Inflammatory macrophage treated with lipopolysaccharide for 1 hour (primary cell): ENCODE measurements at regions not wholly inside any gene's neighbourhood (a gene's known extent, or its start where the extent isn't known, plus 50 kb on each side); places are given as distances from the start of the nearest gene placed in this dataset.

Experiments
- DNase-seq, 2 donors: peaks; one replicate each; pipeline ENCODE4 v3.0.0-alpha.2; 2020 to 2022

DNA sequence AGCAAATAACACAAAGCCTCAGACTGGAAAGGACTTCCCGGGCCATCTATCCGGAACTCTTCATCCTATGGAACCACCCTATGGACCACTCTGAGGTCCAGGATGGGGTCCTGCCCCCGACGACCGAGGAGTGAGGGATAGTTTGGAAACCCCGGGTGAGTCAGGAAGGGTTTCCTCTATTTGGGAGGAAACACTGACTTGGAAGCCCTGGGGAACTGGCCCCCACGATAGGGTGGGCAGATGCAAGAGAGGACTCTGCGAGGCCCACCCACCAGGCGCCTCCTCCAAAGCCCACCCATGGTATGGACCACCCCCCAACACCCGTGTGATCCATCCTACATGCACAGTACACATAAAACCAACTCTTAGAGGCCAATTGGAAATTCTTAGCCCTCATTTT, 69.4 kb downstream of the CPN2 start:
- DNase-seq, result peak in 1 of 2 donors; percentile 8

DNA sequence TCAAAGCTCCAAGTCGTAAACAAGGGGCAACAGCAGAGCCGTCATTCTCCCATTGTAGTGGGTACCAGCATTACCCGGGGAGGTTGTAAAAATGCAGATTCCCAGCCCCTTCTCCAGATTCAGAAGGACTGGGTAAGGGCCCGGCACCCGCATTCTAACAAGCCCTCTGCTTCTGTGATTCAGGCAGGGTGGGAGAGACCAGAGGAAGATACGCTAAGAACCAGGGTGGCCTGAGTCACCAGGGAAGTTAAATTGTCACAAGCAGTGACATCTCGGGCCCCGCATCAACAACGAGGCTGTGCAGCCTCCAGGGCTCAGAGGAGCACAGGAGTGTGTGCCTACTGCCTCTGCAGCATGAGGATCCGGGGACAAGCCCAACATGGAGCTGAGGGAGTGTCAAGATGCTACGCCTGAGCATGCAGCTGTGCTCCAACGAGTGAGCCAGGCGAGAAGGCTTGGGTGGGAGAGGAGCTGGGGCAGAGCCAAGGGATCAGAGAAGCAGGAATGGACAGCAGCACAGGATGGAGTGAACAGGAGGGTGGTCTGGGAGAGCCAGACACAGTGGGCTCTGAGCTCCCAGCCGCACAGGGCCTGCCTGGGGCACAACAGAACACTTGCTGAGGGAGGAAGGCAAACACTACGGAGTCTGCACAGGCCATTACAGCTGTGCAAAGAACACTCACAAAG, 68.5 kb downstream of the CPN2 start:
- DNase-seq, result no peak

DNA sequence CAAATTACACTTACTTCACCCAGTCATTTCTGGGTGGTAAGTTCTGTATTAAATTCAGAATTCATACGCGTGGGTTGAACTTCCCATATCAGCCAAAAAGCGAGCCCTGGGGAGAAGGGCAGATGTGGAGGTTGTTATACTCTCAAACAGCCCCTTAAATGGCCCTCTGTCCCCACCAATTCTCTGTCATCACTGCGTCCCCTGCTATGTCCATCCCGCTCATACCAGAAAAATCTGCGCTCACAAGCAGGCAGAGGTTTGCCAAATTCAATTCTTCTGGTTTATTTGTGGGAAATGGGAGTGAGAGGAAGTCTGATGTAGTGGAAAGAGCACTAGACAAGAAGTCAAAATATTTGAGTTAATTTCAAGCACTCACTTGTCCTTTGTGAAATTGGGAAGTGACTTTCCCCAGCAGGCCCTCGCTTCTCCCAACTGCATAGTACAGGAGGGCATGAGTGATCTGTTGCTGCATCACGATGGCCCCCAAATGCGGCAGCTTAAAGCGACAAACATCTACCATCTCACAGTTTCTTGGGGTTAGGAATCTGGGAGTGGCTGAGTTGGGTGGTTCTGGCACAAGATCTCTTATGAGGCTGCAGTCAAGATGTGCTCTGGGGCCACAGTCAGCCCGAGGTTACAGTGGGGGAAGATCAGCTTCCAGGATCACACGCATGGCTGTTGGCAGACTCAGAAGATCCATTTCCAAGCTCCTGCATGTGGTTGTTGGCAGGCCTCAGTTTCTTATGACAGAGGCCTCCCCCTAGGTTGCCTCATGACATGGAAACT, 67.7 kb downstream of the CPN2 start:
- peak; percentile 28 to 31 for DNase-seq

DNA sequence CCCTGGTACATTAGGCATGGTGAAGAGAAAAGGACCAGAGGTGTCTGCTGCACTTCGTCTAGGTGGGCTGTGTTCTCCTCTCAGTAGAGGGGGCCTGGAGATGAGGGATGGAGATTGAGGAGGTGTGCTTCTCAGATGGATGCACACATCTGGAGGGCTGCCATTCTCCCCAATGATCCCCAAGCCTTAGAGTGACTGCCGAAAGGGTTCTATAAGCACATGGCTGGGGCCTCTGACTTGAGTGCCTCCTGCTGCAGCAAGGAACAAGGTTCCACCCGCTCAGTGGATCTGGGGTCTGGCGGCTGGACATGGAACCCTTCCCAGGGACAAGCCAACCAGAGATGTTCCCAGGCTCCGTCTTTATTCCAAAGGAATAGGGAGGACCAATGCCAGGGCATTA, 66.8 kb downstream of the CPN2 start:
- DNase-seq, result no peak

DNA sequence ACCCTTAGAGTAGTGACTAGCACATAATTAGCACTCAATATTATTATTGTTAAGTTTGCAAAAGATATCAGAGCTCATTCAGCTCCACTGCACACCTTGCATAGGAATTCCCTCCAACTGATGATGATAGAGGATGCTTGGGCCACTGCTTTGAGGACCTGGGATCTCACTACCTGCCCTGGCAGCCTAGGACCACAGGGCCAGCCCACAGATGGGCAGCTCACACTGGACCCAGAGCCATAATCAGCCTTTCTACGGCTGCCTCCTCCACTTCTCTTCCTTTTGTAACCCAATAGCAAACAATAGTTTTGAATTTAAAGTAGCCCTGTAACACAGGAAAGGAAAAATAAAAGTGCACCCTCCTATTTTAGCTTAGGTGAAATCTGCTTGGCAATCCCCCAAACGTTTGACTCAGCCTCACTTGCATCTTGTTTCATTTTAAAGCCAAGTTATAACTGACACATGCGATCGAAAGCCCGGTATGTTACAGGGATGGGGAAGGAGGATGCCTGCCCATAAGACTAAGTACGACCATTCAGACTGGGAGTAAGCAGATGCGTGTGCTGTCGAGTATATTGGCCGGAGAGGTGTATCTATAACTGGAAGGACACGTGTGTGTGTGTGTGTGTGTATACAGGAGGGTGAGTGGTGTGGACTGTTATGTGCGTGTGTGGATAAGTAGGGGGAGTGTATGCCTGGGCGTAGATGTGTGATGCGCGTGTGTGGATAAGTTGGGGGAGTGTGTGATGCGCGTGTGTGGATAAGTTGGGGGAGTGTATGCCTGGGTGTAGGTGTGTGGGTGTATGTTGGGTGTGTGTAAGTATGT, 65.9 kb downstream of the CPN2 start:
- no peak for DNase-seq

DNA sequence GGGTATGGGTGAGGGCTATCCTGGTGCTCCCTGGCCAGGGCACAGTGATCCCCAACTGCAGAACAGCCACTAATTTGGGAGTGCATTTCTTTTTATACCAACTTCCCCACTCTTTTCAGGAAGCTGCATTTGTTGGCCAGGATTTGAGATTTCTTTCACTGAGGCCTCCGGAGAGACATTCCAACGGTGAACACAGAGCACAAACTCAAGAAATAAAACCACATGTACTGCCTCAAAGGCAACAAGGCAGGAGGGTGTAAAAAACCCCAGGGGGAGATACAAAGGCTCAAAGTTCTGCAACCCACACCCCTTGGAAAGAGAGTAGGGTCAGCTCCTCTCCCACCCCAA, 65.3 kb downstream of the CPN2 start:
- DNase-seq, result no peak

DNA sequence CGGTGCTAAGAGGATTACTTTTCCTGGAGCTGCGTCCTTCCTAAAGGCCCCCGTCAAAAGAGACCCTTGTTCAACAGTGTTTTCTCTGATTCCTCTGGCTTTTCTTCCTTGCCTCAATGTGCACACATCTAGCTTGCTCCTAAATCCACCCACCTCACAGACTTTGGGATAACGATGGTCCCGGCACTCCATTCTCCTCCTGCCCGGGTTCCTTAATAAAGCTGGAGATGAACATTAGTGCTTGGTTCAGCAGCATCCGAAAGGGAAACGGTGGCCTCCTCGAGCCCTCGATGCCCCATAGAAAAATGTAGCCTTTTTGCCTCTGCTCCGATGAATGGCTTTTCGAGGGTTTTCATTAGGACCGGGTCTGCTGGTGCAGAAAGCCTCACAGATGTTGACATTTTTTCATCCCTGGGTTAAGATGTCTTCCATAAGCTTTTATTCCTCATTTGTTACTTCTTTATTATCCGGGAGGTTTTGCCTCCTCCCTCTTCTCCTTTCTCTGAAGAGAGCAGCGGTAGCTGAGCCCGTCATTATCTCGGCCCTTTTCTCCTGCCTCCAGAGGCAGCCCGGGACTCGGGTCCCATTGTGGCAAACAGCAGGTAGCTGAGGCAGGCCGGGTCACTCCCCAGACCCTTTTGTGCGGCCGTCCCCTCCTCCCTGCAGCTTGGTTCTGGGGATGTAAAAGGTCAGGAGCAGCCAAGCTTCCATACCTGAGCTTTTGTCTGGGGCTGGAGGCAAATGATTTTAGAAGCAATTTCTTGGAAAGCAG, 64.6 kb downstream of the CPN2 start:
- no peak for DNase-seq

DNA sequence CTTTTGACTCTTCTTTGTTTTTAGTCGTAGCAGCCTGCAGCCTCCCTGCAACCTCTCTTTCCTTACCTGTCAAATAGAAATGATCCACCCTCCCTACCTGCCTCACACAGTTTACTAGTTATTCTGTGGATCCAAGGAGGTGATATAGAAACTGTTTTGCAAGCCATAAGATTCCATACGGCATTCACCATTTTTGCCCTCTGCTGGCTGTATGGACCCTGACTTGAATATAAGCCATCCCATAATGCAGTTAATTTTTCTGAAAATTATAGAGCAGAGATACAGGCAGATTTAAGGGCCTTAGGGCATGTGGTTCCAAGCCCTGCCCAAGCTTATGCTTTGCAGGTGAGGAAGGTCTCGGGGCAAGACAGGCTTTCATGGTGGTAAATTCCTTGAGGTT, 63.8 kb downstream of the CPN2 start:
- no peak for DNase-seq

DNA sequence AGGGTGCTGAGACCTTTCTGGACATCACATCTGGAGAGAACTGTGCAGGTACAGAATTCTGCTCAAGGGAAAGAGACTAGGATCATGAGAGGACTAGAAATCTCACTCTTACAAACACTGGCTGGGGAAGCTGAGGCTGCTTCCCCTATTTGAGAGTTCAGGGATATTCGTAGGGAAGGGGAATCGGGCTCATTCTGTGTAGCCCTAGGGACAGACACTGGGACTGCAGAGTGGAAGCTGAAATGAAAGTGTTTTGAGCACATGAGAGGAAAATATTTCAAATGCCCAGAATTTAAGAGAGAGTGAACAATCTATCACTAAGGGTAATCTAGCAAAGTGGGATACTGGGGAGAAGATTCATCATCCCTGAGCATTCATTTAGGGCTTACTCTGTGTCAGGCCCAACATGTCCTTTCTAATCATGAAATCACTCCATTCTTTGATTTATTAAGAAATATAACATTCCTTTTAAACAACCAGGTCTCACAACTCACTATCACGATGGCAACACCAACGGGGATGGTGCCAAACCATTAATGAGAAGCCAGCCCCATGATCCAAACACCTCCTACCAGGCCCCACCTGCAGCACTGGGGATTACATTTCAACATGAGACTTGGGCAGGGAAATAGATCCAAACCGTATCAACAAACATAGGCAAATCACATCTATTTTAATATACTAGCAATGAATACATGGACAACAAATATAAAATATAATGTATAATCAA, 63.0 kb downstream of the CPN2 start:
- DNase-seq, result no peak
